HG03342 (cell line): ENCODE measurements at regions not wholly inside any gene's neighbourhood (a gene's known extent, or its start where the extent isn't known, plus 50 kb on each side); places are given as distances from the start of the nearest gene placed in this dataset.
"Not testable (repeated sequence)": the region's sequence is repeated elsewhere in the genome, so short reads cannot be mapped to it uniquely, and the experiment has no call there.

ENCODE experiments used
- ATAC-seq: cut with Tn5 transposase; IDR thresholded peaks from one replicate; pipeline ENCODE4 v1.9.1; 2021; ENCODE audit warnings: mild to moderate bottlenecking, moderate library complexity; ENCODE audit not compliant: unreplicated experiment

- no peak for ATAC-seq
These were observed 155.6 kb upstream of the SEMA3C start for GRCh38 chr7:81074406-81074805.

GRCh38 chr7:81073931-81074251 is 155.0 kb upstream of the SEMA3C start:
- no peak for ATAC-seq

GRCh38 chr7:81070956-81071355 is 152.1 kb upstream of the SEMA3C start:
- ATAC-seq = no peak

- no peak for ATAC-seq
These were observed 147.9 kb upstream of the SEMA3C start for GRCh38 chr7:81066797-81067196.

GRCh38 chr7:81064426-81064825 is 145.6 kb upstream of the SEMA3C start:
- no peak for ATAC-seq

GRCh38 chr7:81062755-81063154 is 143.9 kb upstream of the SEMA3C start:
- ATAC-seq = no peak

- not testable (repeated sequence) for ATAC-seq
These were observed 138.6 kb upstream of the SEMA3C start for GRCh38 chr7:81057469-81057868.

- ATAC-seq = no peak
These were observed 134.8 kb upstream of the SEMA3C start for GRCh38 chr7:81053623-81054022.

GRCh38 chr7:81051811-81052413 is 133.1 kb upstream of the SEMA3C start:
- ATAC-seq = no peak

GRCh38 chr7:81045491-81046030 is 126.7 kb upstream of the SEMA3C start:
- no peak for ATAC-seq

GRCh38 chr7:81042646-81043045 is 123.8 kb upstream of the SEMA3C start:
- ATAC-seq = not testable (repeated sequence)

- no peak for ATAC-seq
These were observed 121.6 kb upstream of the SEMA3C start for GRCh38 chr7:81040496-81040895.

- ATAC-seq = no peak
These were observed 118.0 kb upstream of the SEMA3C start for GRCh38 chr7:81036871-81037270.

GRCh38 chr7:81036057-81036456 is 117.2 kb upstream of the SEMA3C start:
- ATAC-seq = no peak

- no peak for ATAC-seq
These were observed 113.1 kb upstream of the SEMA3C start for GRCh38 chr7:81031996-81032395.

- ATAC-seq = no peak
These were observed 112.4 kb upstream of the SEMA3C start for GRCh38 chr7:81031243-81031642.

GRCh38 chr7:81030472-81030871 is 111.6 kb upstream of the SEMA3C start:
- no peak for ATAC-seq

- no peak for ATAC-seq
These were observed 110.7 kb upstream of the SEMA3C start for GRCh38 chr7:81029511-81029910.

GRCh38 chr7:81025360-81025759 is 106.5 kb upstream of the SEMA3C start:
- ATAC-seq = no peak

GRCh38 chr7:81014908-81015307 is 96.1 kb upstream of the SEMA3C start:
- no peak for ATAC-seq

- ATAC-seq = no peak
These were observed 95.4 kb upstream of the SEMA3C start for GRCh38 chr7:81014266-81014665.

GRCh38 chr7:81013083-81013817 is 94.4 kb upstream of the SEMA3C start:
- ATAC-seq = no peak

- no peak for ATAC-seq
These were observed 90.0 kb upstream of the SEMA3C start for GRCh38 chr7:81008901-81009300.
